T-helper 1 cell (primary cell): ENCODE measurements at regions not wholly inside any gene's neighbourhood (a gene's known extent, or its start where the extent isn't known, plus 50 kb on each side); places are given as distances from the start of the nearest gene placed in this dataset.
"Not testable (repeated sequence)": the region's sequence is repeated elsewhere in the genome, so short reads cannot be mapped to it uniquely, and the experiment has no call there.

Experiments
- DNase-seq, 5 donors: peaks; one replicate each; pipeline ENCODE4 v3.0.0-alpha.2; 2012 to 2020

GRCh38 chr9:113705306-113705927 is 170.7 kb upstream of the ZNF618 start:
- no peak for DNase-seq

DNA sequence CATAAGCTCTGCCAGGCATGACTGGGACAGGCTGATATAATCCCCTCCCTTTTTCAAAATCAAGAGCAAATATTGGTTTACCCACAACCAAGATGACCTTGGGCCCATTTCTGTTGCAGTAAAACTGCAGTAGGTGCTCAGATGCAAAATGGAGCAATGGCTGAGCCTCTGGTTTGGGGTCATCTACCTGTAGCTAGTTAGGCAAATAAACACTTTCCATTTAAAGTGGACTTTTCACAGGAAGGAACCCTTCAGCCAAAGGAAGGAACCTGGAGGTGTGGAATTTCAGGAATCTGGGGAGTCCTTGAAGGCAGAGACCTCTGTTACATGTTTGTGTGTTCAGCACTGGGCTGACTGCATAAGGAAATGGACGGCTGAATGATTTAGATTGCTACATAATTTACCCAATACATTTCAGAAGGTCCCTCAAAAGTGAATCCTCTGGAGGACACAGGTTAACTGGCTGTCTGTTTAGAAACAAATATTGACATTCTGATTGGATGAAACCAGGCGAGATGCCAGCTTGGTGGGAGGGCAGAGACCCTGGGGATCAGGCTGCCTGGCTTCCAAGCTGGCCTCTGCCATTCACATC is 170.1 kb upstream of the ZNF618 start:
- no peak for DNase-seq

DNA sequence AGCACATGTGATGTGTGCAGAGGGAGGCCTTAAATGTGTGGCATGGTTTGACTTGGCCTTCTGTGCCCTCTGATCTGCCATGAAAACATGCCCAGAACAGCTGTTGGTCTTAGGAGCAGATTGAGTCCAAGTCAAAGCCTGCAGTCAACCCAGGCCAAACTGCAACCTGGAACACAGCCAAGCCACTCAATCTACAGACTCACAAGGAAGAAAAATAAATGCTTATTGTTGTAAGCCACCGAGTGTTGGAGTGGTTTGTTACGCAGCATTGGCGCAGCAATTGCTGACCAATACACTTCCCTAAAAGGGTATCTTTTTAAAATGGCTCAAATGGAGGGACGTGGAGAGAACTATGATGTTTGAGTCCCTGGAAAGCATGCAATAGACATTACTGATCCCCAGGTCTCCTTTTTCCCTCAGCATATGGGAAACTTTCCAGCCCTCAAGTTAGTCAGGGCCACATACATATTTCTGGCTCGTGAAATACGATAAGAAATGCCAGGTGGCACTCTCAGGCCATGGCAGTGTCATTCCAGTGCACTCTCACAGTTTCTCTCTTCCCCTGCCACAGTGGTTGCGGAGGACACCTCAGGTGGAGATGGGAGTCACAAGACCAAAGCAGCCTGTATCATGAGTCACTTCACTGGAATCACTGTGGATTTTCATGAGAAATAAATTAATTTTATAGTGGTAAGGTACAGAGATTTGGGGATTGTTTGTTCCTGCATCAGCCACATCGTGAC is 168.0 kb upstream of the ZNF618 start:
- DNase-seq: no peak

- no peak for DNase-seq
Observed at GRCh38 chr9:113708821-113709713, 167.0 kb upstream of the ZNF618 start.

DNA sequence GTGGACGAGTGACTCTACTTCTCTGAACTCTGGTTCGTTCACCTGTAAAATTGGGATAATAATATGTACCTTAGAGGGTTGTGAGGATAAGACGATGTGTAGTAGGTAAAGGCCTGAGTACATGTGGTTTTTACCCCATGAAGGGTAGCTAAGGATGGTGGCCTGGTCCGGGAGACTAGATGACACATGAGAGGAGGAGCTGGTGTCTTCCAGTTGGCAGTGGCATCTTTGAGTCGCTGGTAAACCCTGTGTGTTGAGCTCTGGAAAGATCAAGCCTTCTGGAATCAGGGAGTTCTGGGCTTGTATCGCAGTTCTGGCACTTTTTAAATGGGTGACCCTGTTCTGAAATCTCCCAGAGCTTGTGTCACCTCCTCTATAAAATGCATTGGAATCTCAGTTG is 166.4 kb upstream of the ZNF618 start:
- no peak for DNase-seq

DNA sequence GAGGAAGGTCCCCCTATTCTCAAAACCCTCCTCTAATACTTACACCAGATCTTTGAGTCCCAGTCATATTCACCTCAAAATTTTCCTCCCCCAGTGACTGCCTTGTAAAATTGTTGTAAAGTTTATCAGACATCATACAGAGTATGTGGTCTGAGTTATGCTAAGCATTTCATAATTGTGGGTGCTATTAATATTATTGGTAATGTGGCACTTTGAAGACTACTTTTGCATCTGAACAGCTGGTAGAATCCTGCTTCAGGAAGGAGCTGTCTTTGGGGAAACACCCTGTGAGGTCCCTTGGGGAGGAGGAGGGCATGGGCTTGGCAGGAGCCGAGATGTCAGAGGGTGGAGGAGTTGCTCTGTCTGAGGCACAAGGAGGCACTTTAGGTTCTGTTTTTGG is 164.9 kb upstream of the ZNF618 start:
- DNase-seq: no peak

GRCh38 chr9:113712053-113712452 is 164.1 kb upstream of the ZNF618 start:
- no peak for DNase-seq

DNA sequence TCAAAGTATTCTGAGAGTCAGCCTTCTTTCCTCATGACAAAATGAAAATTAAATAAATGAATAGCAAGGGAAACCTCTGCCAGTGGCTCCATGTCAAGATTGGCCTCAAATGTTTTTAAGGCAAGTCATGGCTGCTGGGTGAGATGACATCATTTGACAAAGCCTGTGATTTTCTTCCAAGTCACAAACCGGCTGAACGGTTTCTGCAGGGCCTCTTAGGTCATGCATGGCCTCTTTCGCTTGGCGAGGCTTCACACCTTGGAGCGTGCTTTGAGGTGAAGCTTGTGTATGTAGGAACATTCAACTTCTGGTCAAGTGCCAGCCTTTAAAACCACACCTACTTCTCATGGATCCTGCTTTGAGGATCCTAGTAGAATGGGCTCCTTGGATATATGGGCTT is 161.0 kb upstream of the ZNF618 start:
- no peak for DNase-seq

GRCh38 chr9:113719919-113720318 is 156.2 kb upstream of the ZNF618 start:
- DNase-seq: no peak

DNA sequence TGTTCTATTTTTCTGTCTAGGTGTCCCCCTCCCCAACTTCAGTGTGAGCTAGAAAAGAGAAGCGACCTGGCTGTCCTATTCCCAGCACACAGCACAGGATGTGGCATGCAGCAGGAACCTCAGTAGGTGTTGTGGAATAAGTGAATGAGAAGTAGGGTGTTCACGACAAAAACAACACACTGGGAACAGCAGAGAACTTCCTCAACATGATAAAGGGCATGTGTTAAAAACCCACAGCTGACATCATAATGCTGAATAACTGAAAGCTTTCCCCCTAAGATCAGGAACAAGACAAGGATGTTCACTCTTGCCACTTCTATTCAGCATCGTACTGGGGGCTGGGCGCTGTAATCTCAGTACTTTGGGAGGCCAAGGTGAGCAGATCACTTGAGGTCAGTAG is 155.6 kb upstream of the ZNF618 start:
- DNase-seq: no peak

GRCh38 chr9:113721856-113722255 is 154.3 kb upstream of the ZNF618 start:
- DNase-seq: no peak

- DNase-seq: no peak
Observed at GRCh38 chr9:113724202-113724601, 151.9 kb upstream of the ZNF618 start.

GRCh38 chr9:113728989-113729388 is 147.1 kb upstream of the ZNF618 start:
- no peak for DNase-seq

DNA sequence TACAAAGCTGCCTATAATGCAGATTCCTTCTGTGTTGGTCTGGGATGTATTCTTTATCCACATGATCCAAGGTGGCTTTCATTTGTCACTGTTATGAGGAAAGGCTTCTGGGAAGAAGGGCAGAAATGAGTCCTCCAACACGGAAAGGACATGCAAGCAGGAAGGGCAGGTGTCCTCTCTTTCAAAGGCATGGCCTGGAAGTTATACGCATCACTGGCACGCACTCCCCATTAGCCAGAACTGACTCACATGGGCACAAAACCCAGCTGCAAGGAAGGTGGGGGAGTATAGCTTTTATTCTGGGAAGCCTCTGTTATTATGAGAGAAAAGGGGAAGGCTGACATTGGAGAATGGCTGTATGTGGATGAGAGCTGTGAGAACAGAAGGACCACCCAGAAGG is 141.3 kb upstream of the ZNF618 start:
- DNase-seq: no peak

GRCh38 chr9:113737517-113738271 is 138.4 kb upstream of the ZNF618 start:
- DNase-seq: peak in 1 of 5 donors; percentile 10

DNA sequence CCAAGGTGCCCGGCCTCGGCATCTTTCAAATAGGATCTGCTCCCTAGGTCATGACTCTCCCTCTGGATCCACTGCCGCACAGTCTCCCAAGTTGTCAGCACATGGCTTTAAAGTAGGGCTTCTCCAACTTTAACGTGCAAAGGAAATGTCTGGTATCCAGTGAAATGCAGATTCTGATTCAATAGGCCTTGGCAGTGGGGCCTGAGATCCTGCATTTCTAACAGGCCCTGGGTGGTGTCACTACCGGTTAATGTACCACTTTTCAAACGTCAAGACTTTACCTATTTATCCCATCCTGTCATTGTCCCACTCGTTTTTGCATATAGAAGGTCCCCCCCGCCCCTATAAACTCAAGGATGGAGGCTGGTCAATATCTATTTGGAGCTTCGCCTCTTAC is 137.6 kb upstream of the ZNF618 start:
- no peak for DNase-seq

- peak in 1 of 5 donors; percentile 9 for DNase-seq
Observed at GRCh38 chr9:113738893-113739604, 137.1 kb upstream of the ZNF618 start.

DNA sequence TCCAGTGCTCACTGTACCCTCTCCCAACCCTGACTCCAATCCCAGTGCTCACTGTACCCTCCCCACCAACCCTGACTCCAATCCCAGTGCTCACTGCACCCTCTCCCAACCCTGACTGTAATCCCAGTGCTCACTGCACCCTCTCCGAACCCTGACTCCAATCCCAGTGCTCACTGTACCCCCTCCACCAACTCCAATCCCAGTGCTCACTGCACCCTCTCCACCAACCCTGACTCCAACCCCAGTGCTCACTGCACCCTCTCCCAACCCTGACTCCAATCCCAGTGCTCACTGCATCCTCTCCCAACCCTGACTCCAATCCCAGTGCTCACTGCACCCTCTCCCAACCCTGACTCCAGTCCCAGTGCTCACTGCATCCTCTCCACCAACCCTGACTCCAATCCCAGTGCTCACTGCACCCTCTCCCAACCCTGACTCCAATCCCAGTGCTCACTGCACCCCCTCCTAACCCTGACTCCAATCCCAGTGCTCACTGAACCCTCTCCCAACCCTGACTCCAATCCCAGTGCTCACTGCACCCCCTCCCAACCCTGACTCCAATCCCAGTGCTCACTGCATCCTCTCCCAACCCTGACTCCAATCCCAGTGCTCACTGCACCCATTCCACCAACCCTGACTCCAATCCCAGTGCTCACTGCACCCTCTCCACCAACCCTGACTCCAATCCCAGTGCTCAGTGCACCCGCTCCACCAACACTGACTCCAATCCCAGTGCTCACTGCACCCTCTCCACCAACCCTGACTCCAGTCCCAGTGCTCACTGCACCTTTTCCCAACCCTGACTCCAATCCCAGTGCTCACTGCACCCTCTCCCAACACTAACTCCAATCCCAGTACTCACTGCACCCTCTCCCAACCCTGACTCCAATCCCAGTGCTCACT is 136.3 kb upstream of the ZNF618 start:
- not testable (repeated sequence) for DNase-seq

DNA sequence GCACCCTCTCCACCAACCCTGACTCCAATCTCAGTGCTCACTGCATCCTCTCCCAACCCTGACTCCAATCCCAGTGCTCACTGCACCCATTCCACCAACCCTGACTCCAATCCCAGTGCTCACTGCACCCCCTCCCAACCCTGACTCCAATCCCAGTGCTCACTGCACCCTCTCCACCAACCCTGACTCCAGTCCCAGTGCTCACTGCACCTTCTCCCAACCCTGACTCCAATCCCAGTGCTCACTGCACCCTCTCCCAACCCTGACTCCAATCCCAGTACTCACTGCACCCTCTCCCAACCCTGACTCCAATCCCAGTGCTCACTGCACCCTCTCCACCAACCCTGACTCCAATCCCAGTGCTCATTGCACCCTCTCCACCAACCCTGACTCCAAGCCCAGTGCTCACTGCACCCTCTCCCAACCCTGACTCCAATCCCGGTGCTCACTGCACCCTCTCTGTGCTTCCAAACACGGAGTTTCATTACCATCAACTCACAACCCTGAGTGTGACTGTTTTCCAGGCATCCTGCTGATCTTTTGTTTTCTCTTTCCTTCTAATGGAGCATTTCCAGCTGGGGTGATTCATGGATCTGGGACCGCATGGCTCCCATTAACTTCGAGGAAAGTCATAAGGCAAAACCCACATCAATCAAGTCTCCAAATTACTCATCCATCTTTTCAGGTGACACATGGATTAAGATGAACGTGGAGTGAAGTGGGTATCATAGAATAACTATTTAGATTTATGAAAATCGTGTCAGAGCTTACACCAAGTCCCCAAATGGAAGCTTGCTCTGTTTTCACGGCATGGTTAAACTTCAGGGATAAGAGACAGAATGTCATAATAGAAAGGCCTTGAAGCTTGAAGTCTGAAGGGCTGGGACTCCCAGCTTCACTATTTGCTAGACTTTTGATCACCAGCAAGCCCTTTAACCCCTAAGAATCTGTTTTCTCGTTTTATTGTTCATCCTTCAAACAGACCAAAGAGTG is 135.3 kb upstream of the ZNF618 start:
- DNase-seq: not testable (repeated sequence)
